ENCODE measurements at regions not wholly inside any gene's neighbourhood (a gene's known extent, or its start where the extent isn't known, plus 50 kb on each side); places are given as distances from the start of the nearest gene placed in this dataset.

DNA sequence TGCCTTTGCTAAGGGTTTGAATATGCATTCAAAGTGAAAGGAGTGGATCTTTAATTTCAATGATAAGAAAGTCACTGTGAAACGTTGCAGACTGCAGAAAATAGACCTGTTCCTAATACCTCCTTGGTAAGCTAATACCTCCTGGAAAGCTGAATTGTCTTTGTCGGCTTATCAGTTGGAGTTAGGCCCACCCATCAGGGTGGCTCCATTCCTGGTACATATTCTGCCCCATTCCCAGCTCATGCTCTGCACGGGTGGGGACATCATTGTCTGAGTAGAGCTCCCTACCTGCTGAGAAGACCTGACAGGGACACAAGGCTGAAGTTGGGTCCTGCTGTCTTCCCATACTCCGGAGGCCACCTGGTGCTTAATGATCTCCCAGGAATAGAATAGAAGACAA is 203.3 kb downstream of the EN1 start:
- DNase-seq (ENCODE audit: low read depth, low spot score) = no peak
- in situ Hi-C loops (cut with HindIII; ENCODE audit: low pct_unique_long_range_greater_than_20kb, low sequenced_read_pairs) = no loop called here

DNA sequence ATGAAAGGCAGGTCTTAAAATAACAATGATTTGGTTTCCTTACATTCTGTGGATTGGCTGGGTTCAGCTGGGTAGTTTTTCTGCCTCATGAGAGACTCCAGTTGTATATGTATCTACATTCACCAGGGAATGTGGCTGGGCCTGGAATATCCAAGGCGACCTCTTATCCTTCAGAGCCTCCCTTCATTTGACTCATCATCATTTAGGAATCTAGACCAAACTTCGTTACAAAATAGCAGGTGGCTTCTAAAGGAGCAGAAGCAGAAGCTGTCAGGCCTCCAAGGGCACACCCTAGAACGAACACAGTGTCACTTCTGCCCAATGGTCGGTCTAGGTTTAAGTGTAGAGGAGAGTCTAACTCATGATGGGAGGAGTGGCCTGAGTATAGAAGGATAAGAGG is 204.2 kb downstream of the EN1 start:
- in situ Hi-C loops (cut with HindIII; ENCODE audit: low pct_unique_long_range_greater_than_20kb, low sequenced_read_pairs) = no loop called here
- no peak for DNase-seq (ENCODE audit: low read depth, low spot score)

DNA sequence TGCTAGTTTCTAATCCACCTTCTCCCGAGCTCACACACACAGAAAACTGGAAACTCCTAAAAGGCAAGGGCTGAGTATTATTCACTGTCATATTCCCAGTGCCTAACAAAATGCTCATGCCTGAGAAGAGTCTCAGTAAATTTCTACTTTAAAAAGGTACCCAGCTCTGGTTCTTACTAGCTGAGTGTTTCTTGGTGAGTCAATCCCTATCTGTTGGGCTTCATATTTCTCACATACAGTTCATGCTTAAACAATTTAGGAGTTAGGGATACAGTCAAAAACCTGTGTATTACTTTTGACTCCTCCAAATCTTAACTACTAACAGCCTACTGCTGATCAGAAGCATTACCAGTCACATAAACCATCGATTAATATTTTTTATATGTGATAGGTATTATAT is 204.9 kb downstream of the EN1 start:
- DNase-seq (ENCODE audit: low read depth, low spot score) = no peak
- in situ Hi-C loops (cut with HindIII; ENCODE audit: low pct_unique_long_range_greater_than_20kb, low sequenced_read_pairs) = no loop called here

DNA sequence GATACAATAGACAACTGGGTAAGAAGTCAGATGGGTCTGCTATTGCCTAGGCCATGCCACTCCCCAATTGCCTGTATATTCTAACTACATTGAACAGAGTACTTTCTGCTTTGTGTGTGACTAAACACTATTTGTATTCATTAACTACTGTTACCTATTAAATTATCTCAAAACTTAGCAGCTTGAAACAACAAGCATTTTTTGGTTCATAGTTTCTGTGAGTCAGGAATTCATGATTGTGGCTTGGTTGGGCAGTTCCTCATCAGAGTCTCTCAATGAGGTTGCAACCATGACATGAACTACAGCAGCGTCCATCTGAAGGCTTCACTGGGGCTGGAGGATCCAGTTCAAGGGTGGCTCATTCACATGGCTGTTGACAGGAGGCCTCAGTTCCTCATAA is 205.7 kb downstream of the EN1 start:
- in situ Hi-C loops (cut with HindIII; ENCODE audit: low pct_unique_long_range_greater_than_20kb, low sequenced_read_pairs) = no loop called here
- no peak for DNase-seq (ENCODE audit: low read depth, low spot score)

DNA sequence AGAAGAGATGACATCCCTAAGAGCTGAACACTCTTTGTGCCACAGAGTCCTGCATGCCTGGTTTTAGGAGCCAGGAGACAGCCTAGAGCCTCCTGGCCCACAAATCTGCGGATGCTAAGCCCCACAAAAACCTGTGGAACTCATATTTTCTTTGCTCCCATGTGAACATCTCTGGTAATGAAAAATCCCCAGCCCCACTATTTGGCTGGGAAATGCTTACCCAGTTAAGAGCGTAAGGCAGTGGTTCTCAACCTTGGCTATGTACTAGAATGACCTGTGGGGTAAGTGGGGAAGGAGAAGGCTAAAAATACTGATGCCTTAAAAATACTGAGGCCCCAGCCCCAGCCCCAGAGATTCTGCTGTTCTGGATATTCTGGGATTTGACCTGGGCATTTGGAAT is 208.1 kb downstream of the EN1 start:
- no peak for DNase-seq (ENCODE audit: low read depth, low spot score)
- in situ Hi-C loops (cut with HindIII; ENCODE audit: low pct_unique_long_range_greater_than_20kb, low sequenced_read_pairs) = no loop called here

DNA sequence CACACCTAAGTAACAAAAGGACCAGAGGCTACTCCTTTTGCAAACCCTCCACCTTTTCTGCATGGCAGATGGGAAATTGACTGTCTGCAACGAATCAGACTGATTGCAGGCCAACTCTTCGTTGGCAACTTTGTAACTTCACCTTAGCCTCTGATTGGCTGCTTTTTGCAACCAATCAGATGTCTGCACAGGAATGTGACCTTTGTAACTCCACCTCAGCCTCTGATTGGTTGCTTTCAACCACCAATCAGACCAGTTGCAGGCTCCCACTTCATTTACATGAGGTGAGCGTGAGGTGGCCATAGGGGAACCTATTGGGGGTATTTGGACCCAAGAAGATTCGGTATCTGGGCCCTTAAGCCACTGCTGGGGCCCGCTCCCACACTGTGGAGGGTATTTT is 209.0 kb downstream of the EN1 start:
- in situ Hi-C loops (cut with HindIII; ENCODE audit: low pct_unique_long_range_greater_than_20kb, low sequenced_read_pairs) = no loop called here
- peak; percentile 5 for DNase-seq (ENCODE audit: low read depth, low spot score)

DNA sequence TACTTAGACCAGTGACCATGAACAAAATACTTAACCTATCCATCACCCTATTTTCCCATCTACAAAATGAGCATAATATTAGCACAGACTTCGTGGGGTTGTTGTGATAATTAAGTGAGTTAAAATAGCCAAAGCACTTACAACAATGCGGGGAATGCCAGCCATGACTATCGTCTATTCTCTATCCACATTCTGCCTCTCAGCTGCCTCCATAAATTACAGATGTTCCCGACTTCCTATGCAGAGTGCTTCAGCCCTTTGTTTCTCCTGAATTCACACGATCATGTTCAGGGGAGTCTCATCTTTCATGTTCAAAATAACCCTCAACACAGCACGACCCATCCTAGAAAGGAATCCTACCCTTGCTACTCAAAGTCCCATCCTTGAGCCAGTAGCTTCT is 211.6 kb downstream of the EN1 start:
- in situ Hi-C loops (cut with HindIII; ENCODE audit: low pct_unique_long_range_greater_than_20kb, low sequenced_read_pairs) = no loop called here
- no peak for DNase-seq (ENCODE audit: low read depth, low spot score)

DNA sequence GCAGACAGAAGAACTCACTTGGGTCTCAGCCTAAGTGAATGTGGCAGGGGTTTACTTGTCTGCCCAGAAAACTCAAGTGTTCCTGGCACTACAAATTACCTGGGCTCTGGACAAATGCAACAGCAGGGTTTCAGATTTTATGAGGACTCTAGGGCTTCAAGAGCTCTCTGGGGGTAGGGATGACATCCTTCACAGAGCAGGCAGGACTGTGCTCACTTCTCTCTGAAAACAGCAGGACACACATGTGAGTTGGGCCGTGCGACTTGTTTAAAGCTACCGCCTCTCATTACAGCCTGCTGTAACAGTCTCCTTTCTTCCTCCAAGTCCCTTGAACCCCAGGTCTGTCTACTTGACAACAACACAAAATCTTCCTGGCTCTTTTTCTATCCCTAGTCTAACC is 212.6 kb downstream of the EN1 start:
- in situ Hi-C loops (cut with HindIII; ENCODE audit: low pct_unique_long_range_greater_than_20kb, low sequenced_read_pairs) = no loop called here

DNA sequence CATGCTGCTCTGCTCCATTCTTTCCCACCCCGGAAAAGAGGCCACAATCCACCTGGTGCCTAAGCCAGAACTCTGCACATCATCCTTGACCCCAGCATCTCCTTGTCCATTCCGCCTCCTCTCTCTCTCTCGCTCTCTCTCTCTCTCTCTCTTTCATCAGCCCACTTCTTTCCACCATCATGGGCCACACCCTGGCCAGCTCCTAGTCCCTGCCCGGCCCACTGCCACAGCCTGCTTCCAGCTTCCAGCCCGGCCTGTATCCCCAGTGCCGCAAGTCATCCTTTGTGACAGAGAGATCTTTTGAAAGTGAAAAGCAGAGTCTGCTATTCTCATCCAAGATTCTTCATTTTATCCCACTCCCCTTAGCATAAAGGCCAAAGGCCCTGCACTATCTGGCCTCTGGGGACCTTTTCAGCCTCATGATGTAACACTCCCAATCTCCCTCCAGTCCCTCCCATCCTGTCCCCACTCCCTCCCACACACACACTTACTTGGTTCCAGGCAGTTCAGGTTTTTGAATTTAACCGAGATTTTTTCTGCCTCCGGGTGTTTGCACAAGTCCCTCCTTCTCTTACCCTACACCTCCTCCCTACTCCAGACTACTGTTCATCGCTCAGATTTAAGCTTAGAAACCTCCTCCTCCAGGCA is 214.0 kb downstream of the EN1 start:
- no peak for DNase-seq (ENCODE audit: low read depth, low spot score)
- in situ Hi-C loops (cut with HindIII; ENCODE audit: low pct_unique_long_range_greater_than_20kb, low sequenced_read_pairs) = no loop called here

More for the DNA sequence above, 212.6 kb downstream of the EN1 start:
- no peak for DNase-seq (ENCODE audit: low read depth, low spot score)

DNA sequence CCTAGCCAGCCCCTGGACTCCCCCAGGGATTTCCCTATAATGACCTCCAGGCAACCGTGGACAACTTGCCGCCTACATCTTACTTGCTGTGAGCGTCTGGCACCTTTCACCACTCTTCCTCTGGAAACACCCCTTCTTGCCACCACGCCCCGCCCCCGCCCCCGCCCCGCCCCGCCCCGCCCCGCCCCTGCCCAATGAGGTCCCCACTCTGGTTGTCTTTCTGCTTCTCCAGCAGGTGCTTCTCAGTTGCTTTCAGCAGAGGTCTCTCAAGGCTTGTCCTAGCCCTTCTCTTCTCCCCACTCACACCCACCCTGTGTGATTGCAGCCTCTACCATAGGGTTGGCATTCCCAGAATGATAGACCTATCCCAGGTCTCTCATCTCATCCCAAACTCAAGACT is 214.5 kb downstream of the EN1 start:
- no peak for DNase-seq (ENCODE audit: low read depth, low spot score)
- in situ Hi-C loops (cut with HindIII; ENCODE audit: low pct_unique_long_range_greater_than_20kb, low sequenced_read_pairs) = no loop called here

DNA sequence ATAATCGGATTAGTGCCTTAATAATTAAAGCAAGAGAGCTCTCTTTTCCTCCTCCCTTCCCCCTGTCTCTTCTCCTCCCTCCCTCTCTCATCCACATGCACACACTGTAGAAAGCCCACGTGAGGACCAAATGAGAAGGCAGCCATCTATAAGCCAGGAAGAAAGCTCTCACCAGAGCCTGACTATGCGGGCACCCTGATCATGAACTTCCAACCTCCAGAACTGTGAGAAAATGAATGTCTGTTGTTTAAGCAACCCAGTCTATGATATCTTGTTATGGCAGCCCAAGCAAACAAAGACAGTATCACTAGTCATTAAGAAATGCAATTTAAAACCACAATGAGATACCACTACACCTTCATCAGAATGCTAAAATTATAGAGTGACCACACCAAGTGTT is 220.3 kb downstream of the EN1 start:
- DNase-seq (ENCODE audit: low read depth, low spot score) = no peak
- in situ Hi-C loops (cut with HindIII; ENCODE audit: low pct_unique_long_range_greater_than_20kb, low sequenced_read_pairs) = no loop called here

DNA sequence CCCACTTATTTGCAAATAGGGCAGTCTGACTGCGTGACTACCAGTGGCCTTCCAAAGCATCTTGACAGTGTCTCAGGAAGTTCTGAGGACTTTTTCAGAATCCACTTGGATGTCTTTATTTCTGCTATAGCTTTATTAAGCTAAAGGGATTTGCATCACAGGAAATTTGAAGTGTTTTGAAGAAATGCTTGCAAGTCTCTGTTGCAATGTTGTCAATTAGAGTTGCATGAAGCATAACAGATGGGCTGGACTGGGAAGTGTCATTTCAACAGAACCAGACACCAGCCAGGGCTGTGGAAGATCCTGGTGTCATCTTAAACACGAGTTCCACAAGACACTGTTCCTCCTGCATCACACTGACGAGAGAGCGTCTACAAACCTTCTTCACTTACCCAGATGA is 224.5 kb downstream of the EN1 start:
- in situ Hi-C loops (cut with HindIII; ENCODE audit: low pct_unique_long_range_greater_than_20kb, low sequenced_read_pairs) = no loop called here

DNA sequence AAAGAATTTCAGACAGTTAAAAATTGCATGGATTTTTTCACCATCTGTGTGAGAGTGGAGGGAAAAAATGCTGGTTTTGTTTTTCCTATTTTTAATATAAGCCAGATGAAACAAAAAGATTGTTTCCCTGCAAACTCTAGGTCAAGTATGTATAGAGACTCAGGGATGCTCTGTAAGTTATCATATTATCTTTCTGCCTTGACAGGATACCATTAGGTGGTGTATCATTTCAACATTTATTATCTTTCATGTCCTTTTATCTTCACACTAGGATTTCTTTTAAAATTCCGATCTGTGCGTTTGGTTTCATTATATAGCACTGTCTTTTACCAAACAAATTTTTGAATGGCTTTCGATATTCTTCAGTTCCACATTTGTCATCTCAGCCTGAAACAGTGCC is 225.3 kb downstream of the EN1 start:
- in situ Hi-C loops (cut with HindIII; ENCODE audit: low pct_unique_long_range_greater_than_20kb, low sequenced_read_pairs) = no loop called here
- no peak for DNase-seq (ENCODE audit: low read depth, low spot score)

More for the DNA sequence above, 224.5 kb downstream of the EN1 start:
- no peak for DNase-seq (ENCODE audit: low read depth, low spot score)

DNA sequence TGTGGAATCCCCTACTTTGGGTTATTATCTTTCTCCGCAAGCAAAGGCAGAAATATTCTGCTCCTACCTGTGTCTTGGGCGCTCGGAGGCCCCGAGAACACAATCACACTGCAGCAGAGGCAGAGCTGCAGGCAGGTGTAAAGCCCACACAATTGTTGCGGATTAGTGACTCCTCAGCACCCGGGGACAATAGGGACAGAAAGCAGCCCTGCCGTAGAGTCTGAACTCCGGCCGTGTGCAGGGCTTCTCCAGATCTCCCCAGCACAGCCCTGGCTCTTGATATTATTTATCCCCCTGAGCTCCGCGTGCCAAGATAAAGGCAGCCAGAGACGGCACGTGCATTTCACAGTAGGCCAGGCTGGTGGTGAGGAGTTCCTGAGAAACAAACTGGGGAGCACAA is 229.2 kb downstream of the EN1 start:
- DNase-seq (ENCODE audit: low read depth, low spot score) = no peak
- in situ Hi-C loops (cut with HindIII; ENCODE audit: low pct_unique_long_range_greater_than_20kb, low sequenced_read_pairs) = no loop called here

DNA sequence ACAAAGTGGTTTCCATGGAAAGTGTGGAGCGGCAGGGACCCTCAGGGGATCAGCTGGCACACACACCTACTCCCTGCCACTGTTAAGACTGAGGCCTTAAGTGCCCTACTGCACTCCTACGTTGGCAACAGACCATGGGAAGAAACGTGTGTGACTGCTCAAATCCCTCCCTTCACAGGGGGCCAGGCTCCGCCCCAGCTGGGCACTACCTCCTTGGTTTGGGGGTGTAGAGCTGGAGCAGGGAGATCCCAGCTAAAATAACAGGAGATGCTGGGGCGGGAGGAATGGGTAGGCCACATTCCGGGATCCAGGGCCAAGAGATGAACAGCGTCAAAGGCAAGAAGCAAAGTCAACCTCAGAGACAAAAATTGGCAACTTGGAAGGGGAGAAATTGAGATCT is 231.0 kb downstream of the EN1 start:
- in situ Hi-C loops (cut with HindIII; ENCODE audit: low pct_unique_long_range_greater_than_20kb, low sequenced_read_pairs) = no loop called here
- DNase-seq (ENCODE audit: low read depth, low spot score) = no peak

DNA sequence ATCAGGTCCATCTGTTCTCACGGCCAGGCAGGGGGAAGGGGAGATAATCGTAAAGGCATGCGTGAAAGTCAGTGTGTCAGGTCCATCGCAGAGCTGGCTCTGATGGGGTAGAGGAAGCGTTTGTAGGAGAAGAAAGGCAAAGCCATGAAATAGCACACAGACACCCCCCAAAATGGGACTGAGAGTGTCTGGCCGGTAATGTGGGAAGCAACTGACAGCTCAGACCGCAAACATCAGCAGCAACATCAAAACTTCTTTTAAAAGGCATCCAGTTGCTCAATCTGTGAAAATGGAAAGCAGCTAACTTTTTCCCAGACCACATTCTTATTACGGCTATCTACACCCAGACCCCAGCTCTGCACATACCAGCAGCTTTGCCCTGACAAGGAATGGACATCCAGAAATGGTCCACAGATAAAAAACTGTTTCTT is 232.6 kb downstream of the EN1 start:
- in situ Hi-C loops (cut with HindIII; ENCODE audit: low pct_unique_long_range_greater_than_20kb, low sequenced_read_pairs) = no loop called here

DNA sequence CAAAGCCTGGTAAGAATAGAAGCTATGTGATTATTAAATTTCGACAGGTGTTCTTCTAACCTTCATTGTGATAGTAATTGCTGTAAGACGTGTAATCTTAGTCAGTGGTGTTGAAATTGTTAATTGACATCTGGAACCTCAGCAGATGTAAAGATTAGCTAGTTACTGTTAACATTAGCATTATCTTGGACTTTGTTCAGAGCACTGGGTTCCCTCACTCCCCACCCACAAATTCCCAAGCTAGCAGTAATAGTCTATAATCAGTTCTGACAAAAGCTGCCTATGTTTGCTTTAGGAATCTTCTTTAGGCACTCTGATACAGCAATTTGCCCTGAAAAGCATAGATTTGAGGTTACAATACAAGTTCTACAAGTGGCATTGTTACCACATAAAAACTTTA is 233.7 kb downstream of the EN1 start:
- in situ Hi-C loops (cut with HindIII; ENCODE audit: low pct_unique_long_range_greater_than_20kb, low sequenced_read_pairs) = no loop called here
- DNase-seq (ENCODE audit: low read depth, low spot score) = no peak

More for the DNA sequence above, 232.6 kb downstream of the EN1 start:
- DNase-seq (ENCODE audit: low read depth, low spot score) = no peak

DNA sequence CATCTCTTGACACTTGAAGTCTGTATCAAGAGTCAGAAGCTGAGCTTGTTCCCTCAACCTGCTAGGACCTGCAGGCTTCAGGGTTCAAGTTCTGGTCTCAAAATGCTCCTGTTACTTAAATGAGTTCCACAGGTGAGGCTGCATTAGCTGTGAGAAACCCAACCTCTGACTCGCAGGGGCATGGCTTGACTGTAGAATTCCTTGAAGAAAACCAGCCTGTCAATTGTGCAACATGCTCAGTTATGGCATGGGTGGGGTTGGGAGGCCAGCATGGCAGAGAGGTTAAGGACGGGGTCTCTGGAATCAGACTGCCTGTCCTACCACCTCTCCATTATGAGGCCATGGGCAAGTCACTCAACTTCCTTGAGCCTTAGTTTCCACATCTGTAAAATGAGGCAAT is 235.8 kb downstream of the EN1 start:
- no peak for DNase-seq (ENCODE audit: low read depth, low spot score)
- in situ Hi-C loops (cut with HindIII; ENCODE audit: low pct_unique_long_range_greater_than_20kb, low sequenced_read_pairs) = no loop called here

DNA sequence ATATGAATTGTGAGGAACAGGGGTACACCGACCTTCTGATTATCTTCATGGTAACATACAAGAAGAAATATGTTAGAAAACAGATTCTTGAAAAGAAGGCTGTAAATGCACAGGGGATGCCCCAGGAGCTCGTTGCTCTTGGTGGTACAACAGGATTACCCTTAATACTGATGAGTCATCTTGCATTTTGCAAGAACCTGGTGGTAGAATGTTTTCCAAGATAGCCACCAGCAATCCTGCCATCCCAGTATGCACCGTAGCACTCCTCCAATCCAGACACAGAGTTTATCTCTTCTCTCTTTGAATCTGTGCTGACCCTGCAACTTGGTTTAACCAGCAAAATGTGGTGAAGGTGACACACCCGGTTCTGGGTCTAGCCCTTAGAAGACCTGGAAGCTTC is 238.3 kb downstream of the EN1 start:
- in situ Hi-C loops (cut with HindIII; ENCODE audit: low pct_unique_long_range_greater_than_20kb, low sequenced_read_pairs) = no loop called here
- no peak for DNase-seq (ENCODE audit: low read depth, low spot score)

DNA sequence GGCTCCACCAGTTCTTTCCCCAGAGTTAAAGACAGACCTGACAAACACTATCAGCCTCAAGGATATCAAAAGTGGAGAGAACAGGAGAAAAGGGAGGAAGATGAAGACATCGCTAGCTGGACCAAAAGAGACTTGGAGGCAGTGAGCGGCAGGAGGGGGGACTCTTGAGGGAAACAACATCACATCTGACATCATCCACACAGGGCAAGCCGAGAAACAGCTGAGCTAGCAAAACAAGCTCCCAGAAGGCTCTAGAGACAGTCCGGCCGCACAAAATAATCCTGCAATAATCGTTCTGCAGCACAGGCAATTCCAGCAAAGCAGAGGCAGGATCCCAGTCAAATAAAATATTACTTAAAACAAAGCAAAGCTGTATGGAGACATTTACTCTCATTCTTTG is 239.8 kb downstream of the EN1 start:
- in situ Hi-C loops (cut with HindIII; ENCODE audit: low pct_unique_long_range_greater_than_20kb, low sequenced_read_pairs) = no loop called here
- DNase-seq (ENCODE audit: low read depth, low spot score) = no peak

All from SK-MEL-5 (cell line).